SK-N-SH treated with all-trans-retinoic acid at 6 μM for 48 hours (cell line): ENCODE measurements at regions not wholly inside any gene's neighbourhood (a gene's known extent, or its start where the extent isn't known, plus 50 kb on each side); places are given as distances from the start of the nearest gene placed in this dataset.

Source experiments
- ARNTL ChIP-seq: fragments of 450-650 bp; formaldehyde crosslinking; IDR thresholded peaks from 2 replicates; pipeline ENCODE4 v1.5.0; 2020; ENCODE audit warnings: low read depth, mild to moderate bottlenecking, moderate library complexity, borderline replicate concordance
- BACH2 ChIP-seq: fragments of 250-450 bp; sonication (Bioruptor Pico); IDR thresholded peaks from 2 replicates; pipeline ENCODE4 v1.9.0; 2021; ENCODE audit warnings: mild to moderate bottlenecking, borderline replicate concordance
- CSDC2 ChIP-seq: fragments of 250-450 bp; sonication (Bioruptor Pico); IDR thresholded peaks from 2 replicates; pipeline ENCODE4 v1.5.0; 2020; ENCODE audit warnings: mild to moderate bottlenecking, moderate library complexity
- ESRRG ChIP-seq: fragments of 250-450 bp; sonication (Bioruptor Pico); IDR thresholded peaks from 2 replicates; pipeline ENCODE4 v1.6.1; 2021; ENCODE audit warnings: mild to moderate bottlenecking
- RARB ChIP-seq: fragments of 250-450 bp; sonication (Bioruptor Pico); IDR thresholded peaks from 2 replicates; pipeline ENCODE4 v1.8.0; 2021; ENCODE audit warnings: mild to moderate bottlenecking, moderate library complexity
- ZFP3 ChIP-seq: fragments of 250-450 bp; sonication (Bioruptor Pico); IDR thresholded peaks from 2 replicates; pipeline ENCODE4 v1.5.0; 2020; ENCODE audit warnings: mild to moderate bottlenecking, moderate library complexity
- ZFP30 ChIP-seq: fragments of 450-650 bp; formaldehyde crosslinking; IDR thresholded peaks from 2 replicates; pipeline ENCODE4 v1.5.0; 2022; ENCODE audit warnings: mild to moderate bottlenecking, moderate library complexity
- ZNF8 ChIP-seq: fragments of 450-650 bp; formaldehyde crosslinking; IDR thresholded peaks from 2 replicates; pipeline ENCODE4 v1.5.0; 2020; ENCODE audit warnings: mild to moderate bottlenecking, moderate library complexity
- TF ChIP-seq, protein P1 (sequence below): fragments of 250-450 bp; sonication (Bioruptor Pico); IDR thresholded peaks from 2 replicates; pipeline ENCODE4 v1.5.1; 2020; ENCODE audit warnings: low read depth, mild to moderate bottlenecking, moderate library complexity
- TF ChIP-seq, protein P2 (sequence below): fragments of 250-450 bp; sonication (Bioruptor Pico); IDR thresholded peaks from 2 replicates; pipeline ENCODE4 v1.8.0; 2020; ENCODE audit warnings: mild to moderate bottlenecking, moderate library complexity, borderline replicate concordance
- TF ChIP-seq, protein P3 (sequence below): fragments of 250-450 bp; sonication (Bioruptor Pico); IDR thresholded peaks from 2 replicates; pipeline ENCODE4 v1.8.0; 2021; ENCODE audit warnings: low read depth, mild to moderate bottlenecking, moderate library complexity, borderline replicate concordance
- TF ChIP-seq, protein P4 (sequence below): fragments of 250-450 bp; sonication (Bioruptor Pico); IDR thresholded peaks from 2 replicates; pipeline ENCODE4 v1.5.0; 2020; ENCODE audit warnings: mild to moderate bottlenecking, moderate library complexity
- TF ChIP-seq, protein P5 (sequence below): fragments of 250-450 bp; sonication (Bioruptor Pico); IDR thresholded peaks from 2 replicates; pipeline ENCODE4 v1.5.1; 2021; ENCODE audit warnings: mild to moderate bottlenecking, moderate library complexity

DNA sequence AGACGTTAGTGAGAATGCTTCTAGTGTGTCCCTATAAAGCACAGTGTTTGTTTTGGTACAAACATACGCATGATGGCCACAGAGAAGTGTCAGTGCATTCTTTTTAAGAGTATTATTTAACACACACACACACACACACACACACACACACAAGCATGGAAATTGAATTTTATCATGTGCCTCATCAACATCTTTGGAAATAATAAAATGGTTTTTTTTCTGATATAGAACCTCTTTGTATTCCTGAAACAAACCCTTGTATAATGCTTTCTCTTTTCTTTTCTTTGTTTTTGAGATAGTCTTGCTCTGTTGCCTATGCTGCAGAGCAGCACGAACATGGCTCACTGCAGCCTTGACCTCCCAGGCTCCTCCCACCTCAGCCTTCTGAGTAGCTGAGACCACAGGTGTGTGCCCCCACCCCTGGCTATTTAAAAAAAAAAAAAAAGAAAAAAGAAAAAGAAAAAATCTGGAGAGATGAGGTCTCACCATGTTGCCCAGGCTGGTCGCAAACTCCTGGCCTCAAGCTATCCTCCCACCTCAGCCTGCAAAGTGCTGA, 116.2 kb upstream of the SYNDIG1 start:
- TF ChIP-seq BACH2 (CRISPR knock-in tag) = no peak
- TF ChIP-seq, protein P1, sequence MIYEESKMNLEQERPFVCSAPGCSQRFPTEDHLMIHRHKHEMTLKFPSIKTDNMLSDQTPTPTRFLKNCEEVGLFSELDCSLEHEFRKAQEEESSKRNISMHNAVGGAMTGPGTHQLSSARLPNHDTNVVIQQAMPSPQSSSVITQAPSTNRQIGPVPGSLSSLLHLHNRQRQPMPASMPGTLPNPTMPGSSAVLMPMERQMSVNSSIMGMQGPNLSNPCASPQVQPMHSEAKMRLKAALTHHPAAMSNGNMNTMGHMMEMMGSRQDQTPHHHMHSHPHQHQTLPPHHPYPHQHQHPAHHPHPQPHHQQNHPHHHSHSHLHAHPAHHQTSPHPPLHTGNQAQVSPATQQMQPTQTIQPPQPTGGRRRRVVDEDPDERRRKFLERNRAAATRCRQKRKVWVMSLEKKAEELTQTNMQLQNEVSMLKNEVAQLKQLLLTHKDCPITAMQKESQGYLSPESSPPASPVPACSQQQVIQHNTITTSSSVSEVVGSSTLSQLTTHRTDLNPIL (CRISPR knock-in tag) = no peak
- TF ChIP-seq RARB (CRISPR knock-in tag) = no peak
- TF ChIP-seq ZFP30 (CRISPR knock-in tag) = no peak
- TF ChIP-seq, protein P2, sequence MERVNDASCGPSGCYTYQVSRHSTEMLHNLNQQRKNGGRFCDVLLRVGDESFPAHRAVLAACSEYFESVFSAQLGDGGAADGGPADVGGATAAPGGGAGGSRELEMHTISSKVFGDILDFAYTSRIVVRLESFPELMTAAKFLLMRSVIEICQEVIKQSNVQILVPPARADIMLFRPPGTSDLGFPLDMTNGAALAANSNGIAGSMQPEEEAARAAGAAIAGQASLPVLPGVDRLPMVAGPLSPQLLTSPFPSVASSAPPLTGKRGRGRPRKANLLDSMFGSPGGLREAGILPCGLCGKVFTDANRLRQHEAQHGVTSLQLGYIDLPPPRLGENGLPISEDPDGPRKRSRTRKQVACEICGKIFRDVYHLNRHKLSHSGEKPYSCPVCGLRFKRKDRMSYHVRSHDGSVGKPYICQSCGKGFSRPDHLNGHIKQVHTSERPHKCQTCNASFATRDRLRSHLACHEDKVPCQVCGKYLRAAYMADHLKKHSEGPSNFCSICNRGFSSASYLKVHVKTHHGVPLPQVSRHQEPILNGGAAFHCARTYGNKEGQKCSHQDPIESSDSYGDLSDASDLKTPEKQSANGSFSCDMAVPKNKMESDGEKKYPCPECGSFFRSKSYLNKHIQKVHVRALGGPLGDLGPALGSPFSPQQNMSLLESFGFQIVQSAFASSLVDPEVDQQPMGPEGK (CRISPR knock-in tag) = no peak
- no peak for TF ChIP-seq ZFP3 (CRISPR knock-in tag)
- TF ChIP-seq ESRRG (CRISPR knock-in tag) = no peak
- TF ChIP-seq, protein P3, sequence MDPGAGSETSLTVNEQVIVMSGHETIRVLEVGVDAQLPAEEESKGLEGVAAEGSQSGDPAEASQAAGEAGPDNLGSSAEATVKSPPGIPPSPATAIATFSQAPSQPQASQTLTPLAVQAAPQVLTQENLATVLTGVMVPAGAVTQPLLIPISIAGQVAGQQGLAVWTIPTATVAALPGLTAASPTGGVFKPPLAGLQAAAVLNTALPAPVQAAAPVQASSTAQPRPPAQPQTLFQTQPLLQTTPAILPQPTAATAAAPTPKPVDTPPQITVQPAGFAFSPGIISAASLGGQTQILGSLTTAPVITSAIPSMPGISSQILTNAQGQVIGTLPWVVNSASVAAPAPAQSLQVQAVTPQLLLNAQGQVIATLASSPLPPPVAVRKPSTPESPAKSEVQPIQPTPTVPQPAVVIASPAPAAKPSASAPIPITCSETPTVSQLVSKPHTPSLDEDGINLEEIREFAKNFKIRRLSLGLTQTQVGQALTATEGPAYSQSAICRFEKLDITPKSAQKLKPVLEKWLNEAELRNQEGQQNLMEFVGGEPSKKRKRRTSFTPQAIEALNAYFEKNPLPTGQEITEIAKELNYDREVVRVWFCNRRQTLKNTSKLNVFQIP (CRISPR knock-in tag) = no peak
- TF ChIP-seq CSDC2 (CRISPR knock-in tag) = no peak
- TF ChIP-seq, protein P4, sequence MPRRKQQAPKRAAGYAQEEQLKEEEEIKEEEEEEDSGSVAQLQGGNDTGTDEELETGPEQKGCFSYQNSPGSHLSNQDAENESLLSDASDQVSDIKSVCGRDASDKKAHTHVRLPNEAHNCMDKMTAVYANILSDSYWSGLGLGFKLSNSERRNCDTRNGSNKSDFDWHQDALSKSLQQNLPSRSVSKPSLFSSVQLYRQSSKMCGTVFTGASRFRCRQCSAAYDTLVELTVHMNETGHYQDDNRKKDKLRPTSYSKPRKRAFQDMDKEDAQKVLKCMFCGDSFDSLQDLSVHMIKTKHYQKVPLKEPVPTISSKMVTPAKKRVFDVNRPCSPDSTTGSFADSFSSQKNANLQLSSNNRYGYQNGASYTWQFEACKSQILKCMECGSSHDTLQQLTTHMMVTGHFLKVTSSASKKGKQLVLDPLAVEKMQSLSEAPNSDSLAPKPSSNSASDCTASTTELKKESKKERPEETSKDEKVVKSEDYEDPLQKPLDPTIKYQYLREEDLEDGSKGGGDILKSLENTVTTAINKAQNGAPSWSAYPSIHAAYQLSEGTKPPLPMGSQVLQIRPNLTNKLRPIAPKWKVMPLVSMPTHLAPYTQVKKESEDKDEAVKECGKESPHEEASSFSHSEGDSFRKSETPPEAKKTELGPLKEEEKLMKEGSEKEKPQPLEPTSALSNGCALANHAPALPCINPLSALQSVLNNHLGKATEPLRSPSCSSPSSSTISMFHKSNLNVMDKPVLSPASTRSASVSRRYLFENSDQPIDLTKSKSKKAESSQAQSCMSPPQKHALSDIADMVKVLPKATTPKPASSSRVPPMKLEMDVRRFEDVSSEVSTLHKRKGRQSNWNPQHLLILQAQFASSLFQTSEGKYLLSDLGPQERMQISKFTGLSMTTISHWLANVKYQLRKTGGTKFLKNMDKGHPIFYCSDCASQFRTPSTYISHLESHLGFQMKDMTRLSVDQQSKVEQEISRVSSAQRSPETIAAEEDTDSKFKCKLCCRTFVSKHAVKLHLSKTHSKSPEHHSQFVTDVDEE = no peak
- TF ChIP-seq, protein P5, sequence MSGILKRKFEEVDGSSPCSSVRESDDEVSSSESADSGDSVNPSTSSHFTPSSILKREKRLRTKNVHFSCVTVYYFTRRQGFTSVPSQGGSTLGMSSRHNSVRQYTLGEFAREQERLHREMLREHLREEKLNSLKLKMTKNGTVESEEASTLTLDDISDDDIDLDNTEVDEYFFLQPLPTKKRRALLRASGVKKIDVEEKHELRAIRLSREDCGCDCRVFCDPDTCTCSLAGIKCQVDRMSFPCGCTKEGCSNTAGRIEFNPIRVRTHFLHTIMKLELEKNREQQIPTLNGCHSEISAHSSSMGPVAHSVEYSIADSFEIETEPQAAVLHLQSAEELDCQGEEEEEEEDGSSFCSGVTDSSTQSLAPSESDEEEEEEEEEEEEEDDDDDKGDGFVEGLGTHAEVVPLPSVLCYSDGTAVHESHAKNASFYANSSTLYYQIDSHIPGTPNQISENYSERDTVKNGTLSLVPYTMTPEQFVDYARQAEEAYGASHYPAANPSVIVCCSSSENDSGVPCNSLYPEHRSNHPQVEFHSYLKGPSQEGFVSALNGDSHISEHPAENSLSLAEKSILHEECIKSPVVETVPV (CRISPR knock-in tag) = no peak
- TF ChIP-seq ARNTL (CRISPR knock-in tag) = no peak
- TF ChIP-seq ZNF8 (CRISPR knock-in tag) = no peak
